OCI-LY3 (cell line): ENCODE measurements at regions not wholly inside any gene's neighbourhood (a gene's known extent, or its start where the extent isn't known, plus 50 kb on each side); places are given as distances from the start of the nearest gene placed in this dataset.

ENCODE experiments used
- CTCF ChIP-seq: fragments of 200-600, 300-600 bp; sonication (generic); IDR thresholded peaks from 2 replicates; pipeline ENCODE4 v1.5.1; 2014; ENCODE audit warnings: antibody characterized with exemption, low read length, low read depth
- EZH2phosphoT487 ChIP-seq: fragments of 200-600 bp; shearing (Covaris generic); IDR thresholded peaks from 2 replicates; pipeline ENCODE4 v1.6.1; 2018; ENCODE audit warnings: antibody characterized with exemption, mixed run types, low read depth

GRCh38 chr16:79973320-79973719 is 372.8 kb upstream of the MAF start:
- TF ChIP-seq CTCF (no peak), EZH2phosphoT487 (no peak)
